Activated T-cell treated with anti-CD3 and anti-CD28 coated beads for 48 hours (primary cell): ENCODE measurements at regions not wholly inside any gene's neighbourhood (a gene's known extent, or its start where the extent isn't known, plus 50 kb on each side); places are given as distances from the start of the nearest gene placed in this dataset.

Source experiments
- DNase-seq: peaks from one replicate; pipeline ENCODE4 v3.0.0-alpha.2; 2020; ENCODE audit warnings: low read depth

DNA sequence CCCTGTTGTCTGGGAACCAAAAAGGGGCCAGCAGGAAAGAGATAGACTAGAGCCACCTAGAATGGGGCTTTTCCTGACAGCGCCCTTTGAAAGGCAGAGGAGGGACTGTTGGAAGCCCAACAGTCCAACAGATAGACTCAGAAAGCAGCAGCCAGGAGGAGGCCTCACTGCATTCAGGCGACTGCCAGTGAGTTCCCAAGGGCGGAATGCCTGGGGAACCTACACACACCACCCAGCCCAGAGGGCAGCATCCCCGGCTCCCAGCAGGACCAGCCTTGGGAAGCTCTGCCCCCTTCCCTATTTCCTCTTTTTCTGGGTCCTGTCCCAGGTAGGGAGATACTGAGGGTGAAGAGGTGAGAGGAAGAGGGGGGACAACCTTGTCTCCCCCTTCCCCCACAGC is 192.4 kb upstream of the KLF4 start:
- DNase-seq, result no peak

DNA sequence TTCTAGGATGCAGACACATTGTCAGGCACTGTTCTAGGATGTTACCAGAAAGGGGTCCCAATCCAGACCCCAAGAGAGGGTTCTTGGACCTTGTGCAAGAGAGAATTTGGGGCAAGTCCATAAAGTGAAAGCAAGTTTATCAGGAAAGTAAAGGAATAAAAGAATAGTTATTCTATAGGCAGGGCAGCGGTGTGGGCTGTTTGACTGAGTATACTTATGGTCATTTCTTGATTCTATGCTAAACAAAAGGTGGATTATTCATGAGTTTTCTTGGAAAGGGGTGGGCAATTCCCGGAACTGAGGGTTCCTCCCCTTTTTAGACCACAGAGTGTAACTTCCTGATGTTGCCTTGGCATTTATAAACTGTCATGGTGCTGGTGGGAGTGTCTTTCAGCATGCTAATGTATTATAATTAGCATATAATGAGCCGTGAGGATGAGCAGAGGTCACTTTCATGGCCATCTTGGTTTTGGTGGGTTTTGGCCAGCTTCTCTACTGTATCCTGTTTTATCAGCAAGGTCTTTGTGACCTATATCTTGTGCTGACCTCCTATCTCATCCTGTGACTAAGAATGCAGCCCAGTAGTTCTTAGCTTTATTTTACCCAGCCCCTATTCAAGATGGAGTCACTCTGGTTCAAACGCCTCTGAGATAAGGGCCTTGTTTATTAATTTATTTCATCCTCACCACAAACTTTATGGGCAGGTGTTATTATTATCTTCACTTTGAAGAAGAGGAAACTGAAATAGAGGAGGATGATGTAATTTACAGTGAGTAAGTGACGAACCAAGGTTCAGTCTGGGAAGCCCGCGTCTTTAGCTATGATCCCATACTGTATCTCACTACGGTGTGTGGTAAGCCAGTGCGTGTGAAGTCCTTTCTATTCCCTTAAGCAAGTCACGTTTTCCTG is 186.0 kb upstream of the KLF4 start:
- DNase-seq, result no peak

DNA sequence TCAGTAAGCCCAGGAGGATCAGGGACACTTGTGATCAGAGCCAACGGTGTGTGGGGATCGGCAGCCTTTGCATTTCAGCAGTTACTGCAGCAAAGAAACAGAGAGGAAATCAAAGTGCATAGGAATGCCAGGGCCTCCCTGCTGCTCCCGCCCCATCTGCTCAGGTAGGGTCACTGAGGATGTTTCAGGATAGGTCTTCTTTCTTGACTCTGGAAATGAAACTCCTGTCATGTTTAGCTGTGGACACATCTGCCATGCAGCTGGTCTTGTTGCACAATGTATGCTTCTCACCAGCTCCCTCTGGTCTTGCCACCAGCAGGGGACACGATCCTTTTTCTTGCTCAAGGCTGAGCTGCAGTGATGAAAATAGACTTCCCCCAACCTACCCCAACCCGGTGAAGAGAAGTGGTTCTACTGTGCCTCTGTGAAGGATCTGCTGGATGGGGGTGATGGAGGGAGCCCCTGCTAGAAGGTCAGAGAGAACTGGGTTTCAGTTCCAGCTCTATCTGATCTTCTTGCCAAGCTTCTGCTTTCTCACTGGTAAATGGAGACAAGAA is 185.2 kb upstream of the KLF4 start:
- no peak for DNase-seq

DNA sequence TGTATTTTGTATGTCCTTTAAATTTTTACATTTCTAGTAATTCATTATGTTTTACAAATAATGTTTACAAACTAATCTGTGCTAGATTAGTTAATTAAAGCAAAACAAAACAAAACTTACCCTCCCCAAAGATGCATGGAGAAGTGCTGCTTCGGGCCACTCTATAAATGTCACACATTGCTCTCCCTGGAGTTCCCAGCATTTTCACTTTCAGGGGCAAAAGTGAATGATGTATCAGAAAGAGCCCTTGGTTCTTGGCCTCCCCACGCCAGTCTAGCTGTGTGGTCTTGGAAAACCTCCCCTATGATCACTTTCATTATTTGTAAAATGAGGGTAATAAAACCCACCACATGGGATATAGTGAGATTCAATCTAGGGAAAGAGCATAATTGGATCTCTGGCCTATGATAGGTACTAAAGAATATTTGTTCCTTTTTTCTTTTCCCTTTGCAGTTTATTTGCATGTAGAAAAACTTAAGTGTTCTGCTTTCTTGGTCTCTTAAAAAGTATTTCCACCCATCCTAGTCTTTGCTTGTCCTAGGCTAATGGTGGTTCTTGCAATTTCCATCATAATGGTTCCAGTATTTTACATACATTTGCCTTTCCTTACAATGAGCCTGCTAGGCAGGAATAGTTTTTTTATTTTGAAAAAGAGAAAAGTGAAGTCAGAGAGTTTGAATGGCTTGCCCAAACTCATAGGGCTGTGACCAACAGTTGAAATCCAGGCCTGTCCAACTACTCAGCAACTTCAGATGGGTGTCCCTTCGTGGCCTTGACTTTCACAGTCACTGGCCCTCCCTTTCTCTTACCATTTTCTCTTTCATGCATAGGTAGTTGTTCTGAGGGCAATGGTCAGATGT is 184.5 kb upstream of the KLF4 start:
- DNase-seq, result no peak

DNA sequence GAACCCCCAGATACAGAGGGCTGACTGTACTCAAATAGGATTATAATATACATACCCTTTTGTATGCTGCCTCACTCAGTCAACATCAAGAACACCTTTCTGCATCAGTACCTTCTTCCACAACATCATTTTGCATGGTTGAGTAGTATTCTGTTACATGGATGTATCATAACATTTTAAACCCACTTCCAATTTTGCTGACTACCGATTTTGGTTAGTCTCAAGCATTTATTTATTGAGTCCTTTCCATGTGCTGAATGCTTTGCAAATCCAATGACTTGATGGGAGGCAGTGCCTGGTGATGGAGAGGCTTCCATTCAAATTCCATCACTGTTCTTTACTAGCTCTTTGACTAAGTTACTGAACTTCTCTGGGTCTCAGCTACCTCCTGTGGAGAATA is 182.0 kb upstream of the KLF4 start:
- DNase-seq, result no peak

DNA sequence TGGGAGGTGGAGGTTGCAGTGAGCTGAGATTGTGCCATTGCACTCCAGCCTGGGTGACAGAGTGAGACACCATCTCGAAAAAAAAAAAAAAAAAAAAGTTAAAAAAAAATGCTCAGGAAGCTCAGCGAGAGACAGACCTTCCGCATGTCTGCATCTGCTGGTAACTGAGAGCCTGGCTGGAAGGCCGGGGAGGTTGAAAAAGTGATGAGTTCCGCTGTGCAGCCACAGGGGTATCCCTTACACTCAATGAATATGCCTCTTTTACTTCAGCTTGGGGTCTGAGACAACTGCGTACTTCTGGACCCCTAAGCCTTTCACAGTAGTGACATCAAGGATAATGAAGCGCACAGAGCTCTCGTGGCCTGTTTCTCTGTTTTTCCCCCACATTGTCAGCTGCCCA is 179.9 kb upstream of the KLF4 start:
- DNase-seq, result no peak

DNA sequence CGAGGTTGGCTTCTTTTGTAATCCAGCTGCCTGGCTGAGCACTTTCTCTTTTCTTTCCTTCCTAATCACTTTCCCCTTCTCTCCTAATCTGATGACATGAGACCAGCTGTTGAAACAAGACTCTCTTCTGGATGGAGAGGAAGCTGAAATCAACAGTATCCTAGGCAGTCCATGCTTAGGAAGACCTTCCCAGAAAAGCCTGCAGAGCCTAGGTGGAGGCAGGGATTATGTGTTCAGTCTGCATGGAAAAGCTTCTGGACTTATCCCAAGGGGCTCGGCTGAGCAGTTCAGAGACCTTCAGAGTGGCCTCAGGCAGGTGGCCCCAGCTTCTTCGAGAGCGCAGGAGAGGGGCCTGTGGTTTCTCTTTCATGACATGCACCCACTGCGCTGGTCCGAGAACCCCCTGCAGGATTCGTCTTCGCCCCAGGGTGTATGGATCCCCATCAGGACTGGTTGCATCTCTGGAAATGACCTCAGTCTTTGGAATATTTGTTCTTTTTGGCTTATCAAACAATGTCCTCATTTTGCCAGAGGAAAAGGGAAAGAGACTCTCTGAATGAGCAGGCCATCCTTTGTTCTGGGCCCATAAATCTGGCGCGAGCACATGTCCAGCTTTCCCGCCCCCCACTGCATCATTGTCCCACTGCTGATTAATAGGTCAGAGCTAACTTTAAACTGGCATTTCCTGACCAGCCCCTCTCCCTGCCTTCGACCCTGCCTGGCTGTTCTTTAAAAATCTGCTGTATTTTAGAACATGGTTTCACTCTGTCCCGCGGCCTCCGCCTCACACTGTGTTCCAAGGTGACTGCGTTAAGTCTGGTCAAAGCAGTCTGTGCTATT is 177.9 kb upstream of the KLF4 start:
- DNase-seq, result no peak

DNA sequence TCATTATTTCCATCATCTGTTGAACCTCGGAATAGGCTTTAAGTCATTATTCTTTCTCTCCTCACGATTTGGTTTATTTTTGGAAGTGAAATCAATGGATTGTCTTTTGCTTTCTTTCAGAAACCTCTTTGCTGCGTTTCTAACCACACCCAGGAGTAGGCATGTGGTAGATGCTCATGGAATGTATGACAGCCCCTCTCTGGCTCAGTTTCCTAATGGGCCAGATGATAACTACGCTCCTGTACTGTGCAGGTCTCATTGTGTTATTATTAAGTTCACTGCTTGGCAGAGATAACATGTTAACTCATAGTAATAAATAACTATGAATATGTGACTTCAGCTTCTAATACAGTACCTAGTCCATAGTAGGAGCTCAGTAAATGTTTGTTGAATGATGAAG is 175.5 kb upstream of the KLF4 start:
- DNase-seq, result no peak

DNA sequence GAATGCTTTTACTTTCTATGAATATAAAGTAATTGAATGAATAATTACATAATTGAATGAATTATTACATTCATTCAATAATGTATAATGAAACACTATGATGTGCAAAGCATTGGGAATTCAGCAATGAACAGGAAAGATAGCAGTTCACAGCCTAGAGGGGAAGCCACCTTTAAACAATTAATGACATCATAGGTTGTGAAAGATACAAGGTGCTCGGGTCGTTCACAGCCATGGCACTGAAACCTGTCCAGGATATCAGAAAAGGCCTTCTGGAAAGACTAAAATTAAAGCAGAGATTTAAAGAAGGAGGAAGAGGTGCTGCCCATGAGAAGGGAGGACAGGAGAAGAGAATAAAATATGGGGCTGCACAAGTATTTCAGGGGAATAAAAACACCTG is 171.4 kb upstream of the KLF4 start:
- DNase-seq, result no peak

DNA sequence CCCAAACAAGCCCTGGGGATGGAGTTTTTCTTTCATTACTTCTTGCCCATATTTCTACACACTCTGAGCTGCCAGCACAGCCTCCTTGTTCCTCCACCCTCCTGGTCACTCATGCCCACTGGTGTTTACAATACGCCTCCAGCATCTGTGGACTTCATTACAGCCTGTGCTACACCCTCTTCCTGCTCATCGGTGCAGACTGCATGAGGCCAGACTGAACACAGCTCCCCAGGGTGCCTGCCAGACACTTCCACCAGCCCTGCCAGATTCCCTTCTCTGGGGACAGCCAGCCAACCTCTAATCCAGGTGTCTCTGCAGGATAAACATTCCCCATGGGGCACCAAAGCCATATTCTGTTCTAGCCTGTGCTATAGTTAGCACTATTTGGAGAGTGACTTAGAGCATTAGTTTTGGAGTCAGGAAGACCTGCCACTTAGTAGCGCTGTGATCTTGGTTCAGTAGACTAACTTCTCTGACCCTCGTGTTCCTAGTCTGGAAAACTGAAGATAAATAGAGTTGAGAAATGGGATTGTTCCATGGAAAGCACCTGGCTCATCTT is 163.8 kb upstream of the KLF4 start:
- DNase-seq, result no peak

DNA sequence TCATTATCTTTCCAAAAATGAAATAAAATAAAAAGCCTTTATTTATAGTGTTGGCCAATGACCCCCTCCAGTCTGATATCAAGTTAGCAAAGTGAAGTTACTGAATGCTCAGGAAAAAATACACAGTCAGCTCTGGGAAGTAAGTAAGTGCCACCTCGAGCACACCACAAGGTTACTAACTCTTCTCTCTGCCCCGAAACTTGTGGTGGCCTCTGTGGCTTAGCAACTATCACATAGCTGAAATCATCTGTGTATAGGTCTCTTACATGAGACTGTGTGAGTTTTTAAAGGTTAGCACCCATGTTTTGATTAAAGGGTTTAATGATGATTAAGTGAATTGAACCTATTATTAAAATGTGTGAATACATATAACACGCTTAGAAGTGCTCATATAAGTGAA is 161.4 kb upstream of the KLF4 start:
- no peak for DNase-seq

DNA sequence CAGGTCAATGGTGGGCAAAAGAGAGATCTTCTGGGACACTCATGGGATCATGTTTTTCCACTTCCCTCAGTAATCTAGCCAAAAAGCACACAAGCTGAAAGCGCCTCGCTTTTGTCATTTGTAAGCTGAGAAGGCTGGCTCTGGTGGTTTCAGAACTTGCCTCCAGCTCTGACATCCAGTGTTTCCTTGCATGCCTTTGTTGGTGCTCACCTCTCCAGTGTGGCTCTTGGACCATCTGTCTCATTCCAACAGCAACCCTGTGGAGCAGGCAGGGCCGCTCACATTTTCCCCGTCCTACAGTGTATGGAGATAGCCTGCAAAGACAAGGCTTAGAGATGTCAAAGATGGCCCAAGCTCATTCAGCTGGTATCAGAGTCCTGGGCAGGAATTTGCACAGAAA is 160.8 kb upstream of the KLF4 start:
- no peak for DNase-seq

DNA sequence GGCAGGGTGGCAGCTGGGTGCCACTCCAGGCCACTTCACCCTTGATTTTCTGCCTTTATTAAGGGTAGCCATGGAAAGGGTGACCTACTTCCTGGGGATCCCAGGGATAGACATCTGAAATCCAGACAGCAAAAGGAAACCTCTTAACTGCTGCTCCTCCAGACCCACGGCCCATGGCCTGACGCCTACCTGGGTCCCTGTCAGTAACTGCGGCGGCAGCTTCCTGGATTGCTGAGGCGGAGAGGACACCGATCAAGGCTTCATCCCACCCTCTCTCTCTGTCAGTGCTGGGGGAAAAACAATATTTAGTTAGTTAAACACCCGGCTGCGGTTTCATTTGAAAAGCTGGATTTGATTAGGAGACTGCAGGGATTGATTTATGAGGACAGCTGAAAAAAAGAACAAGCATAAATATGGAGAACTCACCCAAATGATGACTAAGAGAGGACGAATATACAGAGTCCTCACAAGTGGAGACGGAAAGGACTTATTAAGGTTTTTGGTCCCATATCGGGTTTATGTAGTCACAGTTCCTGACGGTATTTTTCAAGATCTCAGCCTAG is 158.7 kb upstream of the KLF4 start:
- no peak for DNase-seq

DNA sequence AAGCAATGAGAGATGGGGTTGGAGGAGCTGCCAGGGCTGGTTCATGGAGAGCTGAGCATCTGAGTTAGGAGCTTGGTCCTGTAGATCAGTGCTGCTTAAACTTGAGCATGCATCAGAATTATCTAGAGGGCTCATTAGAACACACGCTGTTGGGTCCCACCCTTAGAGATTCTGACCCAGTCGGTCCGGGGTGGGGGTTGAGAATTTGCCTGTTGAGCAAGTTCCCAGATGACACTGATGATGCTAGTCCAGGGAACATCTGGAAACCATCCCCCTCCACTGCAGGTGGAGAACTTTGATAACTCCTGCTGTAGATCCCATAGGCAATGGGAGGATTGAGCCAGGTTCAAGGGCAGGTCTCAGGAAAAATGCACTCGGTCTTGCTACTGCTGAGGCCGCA is 158.0 kb upstream of the KLF4 start:
- DNase-seq, result no peak

DNA sequence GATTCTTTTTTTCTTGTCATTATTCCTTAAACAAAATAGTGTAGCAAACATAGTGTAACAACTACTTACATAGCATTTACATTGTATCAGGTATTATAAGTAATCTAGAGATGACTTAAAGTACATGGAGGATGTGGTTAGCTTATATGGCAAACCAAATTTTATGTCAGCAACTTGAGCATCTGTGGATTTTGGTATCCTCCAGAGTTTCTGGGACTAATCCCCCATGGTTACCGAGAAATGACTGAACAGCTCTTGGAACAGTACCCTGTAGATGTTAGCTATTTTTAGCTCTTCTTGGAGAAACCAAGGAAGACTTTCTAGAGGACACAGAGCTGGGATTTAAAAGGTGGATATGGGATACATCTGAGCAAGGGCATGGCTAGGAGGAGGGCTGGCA is 157.6 kb upstream of the KLF4 start:
- no peak for DNase-seq

DNA sequence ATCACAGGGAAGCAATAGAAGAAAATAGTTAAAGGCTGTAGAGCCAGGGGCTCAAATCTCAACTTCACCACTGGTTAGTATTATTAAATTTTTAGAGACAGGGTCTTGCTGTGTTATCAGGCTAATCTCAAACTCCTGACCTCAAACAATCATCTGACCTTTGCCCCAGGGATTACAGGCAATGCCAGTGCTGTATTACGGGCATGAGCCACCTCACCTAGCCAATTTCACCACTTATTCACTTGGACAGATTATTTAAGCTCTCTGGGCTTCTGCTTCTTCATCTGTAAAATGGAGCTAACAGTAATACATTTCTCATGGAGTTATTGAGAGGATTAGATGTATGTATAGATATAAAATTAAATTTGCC is 155.9 kb upstream of the KLF4 start:
- DNase-seq, result no peak

DNA sequence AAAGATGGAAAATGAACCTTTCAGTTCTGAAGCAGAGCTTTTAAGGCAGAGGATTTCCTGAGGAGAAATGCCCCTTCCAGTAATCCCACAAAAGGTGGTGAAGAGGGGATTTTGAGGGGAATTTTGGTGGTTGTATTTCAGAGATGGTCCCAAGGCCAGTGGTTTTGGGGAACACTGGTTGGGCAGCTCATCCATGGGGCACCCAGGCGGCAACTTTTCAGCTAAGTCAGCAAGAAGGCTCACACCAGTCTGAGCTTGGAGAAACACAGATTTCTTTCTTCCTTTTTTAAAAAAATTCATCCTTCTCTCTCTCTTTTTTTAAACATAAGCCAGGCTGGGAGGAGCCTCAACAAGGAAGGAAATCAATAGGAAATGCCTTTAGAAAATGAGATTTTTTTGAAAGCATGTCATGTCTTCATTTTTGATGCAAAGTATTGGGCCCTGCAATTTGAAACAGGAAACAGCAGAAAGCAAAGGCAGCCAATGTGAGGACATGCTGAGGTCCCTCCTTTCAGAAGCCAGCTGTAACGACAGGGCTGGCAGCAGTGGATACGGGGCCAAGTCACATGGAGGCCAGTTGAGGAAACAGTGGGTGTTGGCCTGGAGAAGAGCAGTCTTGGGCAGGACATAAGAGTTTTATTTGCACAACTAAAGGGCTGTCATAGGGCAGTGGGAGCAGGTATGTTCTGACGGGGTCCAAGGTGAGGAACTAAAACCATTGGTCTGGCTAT is 155.3 kb upstream of the KLF4 start:
- DNase-seq, result no peak

DNA sequence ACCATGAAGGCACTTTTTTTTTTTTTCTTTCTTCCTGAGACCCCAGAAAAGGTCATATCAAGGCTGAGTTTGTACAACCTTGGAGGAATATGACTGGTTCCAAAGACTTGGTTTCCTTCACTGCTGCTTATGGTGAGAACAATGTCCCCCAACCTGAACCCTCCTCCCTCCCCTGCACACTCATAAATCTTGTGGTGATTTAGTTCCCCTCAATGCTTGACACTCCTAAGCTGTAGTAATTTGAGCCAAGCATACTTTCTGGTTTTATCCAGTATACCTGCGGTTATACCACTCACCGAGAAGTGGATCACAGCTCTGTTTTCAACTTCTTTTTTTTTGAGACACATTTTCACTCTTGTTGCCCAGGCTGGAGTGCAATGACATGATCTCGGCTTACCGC is 149.9 kb upstream of the KLF4 start:
- DNase-seq, result no peak

DNA sequence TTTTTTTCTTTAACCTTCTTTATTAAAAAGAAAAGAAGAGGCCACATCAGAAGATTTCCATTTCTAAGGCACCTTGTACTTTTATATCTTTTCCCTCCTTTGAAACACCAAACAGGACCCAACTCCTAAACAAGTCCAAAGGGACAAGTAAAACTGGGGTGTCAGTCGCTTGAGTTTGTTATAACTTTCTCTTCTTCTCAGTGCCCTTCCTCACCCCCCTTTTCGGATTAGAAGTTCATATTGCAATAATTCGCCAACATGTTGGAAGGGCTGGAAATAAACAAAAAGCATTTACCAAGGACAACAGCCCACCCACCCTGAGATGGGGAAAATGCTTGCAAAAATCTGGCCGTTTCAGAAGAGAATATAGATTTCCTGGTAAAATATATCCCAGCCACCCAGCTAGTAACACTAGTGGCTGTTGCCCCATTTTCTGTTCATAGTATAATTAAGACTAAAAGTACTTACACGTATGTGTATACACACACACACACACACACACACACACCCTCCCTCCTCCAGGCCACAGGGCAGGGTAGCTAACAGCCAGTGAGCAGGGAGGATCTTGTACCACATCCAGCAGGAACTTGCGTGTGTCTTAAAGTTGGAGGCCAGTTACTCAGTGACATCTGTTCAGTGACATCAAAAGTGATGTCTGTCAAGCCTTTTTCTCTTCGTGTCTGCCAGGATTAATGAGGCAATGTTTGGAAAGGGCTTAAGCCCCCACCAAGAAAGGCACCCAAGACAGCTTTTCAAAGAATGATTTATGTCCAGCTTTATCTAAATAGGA is 149.1 kb upstream of the KLF4 start:
- no peak for DNase-seq
